OCI-LY1 (cell line): ENCODE measurements at regions not wholly inside any gene's neighbourhood (a gene's known extent, or its start where the extent isn't known, plus 50 kb on each side); places are given as distances from the start of the nearest gene placed in this dataset.

Experiments used
- EZH2 ChIP-seq: fragments of 200-600 bp; sonication (generic), shearing (Covaris generic); IDR thresholded peaks from 2 replicates; pipeline ENCODE4 v1.8.0; 2017; ENCODE audit warnings: borderline replicate concordance, mixed run types, mild to moderate bottlenecking, antibody characterized with exemption, low read length, moderate library complexity, mixed read lengths
- TF ChIP-seq, protein P1 (sequence below): fragments of 200-600 bp; sonication (generic), shearing (Covaris generic); IDR thresholded peaks from 2 replicates; pipeline ENCODE4 v1.5.1; 2017; ENCODE audit warnings: mild to moderate bottlenecking, antibody characterized with exemption, low read length, moderate library complexity, mixed read lengths

DNA sequence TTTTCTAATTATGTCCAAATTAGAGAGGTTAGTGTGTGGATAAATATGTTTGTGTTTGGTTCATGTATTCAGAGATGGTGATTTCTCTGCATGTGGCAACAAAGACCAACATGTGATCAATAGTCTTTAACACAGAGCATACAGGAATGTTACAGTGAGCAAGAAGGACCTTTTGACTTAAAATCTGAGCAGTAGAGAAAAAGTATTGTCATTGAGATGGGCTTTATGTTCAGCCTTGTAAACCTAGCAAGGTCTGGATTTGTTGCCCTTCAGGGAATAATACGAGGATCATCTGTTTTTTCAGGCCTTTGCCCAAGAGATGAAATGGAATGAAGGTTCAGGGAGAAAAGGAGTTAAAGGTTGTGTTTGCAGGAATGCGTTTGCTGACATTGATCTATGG is 161.8 kb upstream of the NECTIN3 start:
- no peak for TF ChIP-seq EZH2
- TF ChIP-seq, protein P1, sequence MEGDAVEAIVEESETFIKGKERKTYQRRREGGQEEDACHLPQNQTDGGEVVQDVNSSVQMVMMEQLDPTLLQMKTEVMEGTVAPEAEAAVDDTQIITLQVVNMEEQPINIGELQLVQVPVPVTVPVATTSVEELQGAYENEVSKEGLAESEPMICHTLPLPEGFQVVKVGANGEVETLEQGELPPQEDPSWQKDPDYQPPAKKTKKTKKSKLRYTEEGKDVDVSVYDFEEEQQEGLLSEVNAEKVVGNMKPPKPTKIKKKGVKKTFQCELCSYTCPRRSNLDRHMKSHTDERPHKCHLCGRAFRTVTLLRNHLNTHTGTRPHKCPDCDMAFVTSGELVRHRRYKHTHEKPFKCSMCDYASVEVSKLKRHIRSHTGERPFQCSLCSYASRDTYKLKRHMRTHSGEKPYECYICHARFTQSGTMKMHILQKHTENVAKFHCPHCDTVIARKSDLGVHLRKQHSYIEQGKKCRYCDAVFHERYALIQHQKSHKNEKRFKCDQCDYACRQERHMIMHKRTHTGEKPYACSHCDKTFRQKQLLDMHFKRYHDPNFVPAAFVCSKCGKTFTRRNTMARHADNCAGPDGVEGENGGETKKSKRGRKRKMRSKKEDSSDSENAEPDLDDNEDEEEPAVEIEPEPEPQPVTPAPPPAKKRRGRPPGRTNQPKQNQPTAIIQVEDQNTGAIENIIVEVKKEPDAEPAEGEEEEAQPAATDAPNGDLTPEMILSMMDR: no peak
